ENCODE measurements at regions not wholly inside any gene's neighbourhood (a gene's known extent, or its start where the extent isn't known, plus 50 kb on each side); places are given as distances from the start of the nearest gene placed in this dataset.
"Not testable (repeated sequence)": the region's sequence is repeated elsewhere in the genome, so short reads cannot be mapped to it uniquely, and the experiment has no call there.

- no TSS peak for BruUV-seq (replicated peaks)
- H3K27ac Mint-ChIP-seq (ENCODE audit: unreplicated experiment), result no peak overlapping the region
- intact Hi-C loops (cut with micrococcal nuclease; ENCODE audit: unreplicated experiment), result no loop called here
- H3K9me3 Mint-ChIP-seq (ENCODE audit: low read depth, unreplicated experiment), result no peaks in the 10 kb centered on the region
- no peaks in the 10 kb centered on the region for H3K4me1 Mint-ChIP-seq (ENCODE audit: low read depth, unreplicated experiment)
- no peaks in the 10 kb centered on the region for H3K27me3 Mint-ChIP-seq (ENCODE audit: unreplicated experiment)
- no peaks in the 10 kb centered on the region for H3K36me3 Mint-ChIP-seq (ENCODE audit: insufficient read depth, unreplicated experiment)
- DNase-seq, result no peak
- no peak overlapping the region for H3K4me3 Mint-ChIP-seq (ENCODE audit: low read depth, unreplicated experiment)
- CTCF ChIA-PET, result no interaction called here
- TF ChIP-seq CTCF (IDR thresholded peaks at IDR 0.05; ENCODE audit: unreplicated experiment), result no peak
Observed at GRCh38 chr4:161285461-161285860, 878.3 kb downstream of the FSTL5 start.

GRCh38 chr4:161280929-161281328, 882.9 kb downstream of the FSTL5 start:
- Mint-ChIP-seq H3K4me3 (ENCODE audit: low read depth, unreplicated experiment) (no peak overlapping the region), H3K4me1 (ENCODE audit: low read depth, unreplicated experiment) (no peaks in the 10 kb centered on the region), H3K36me3 (ENCODE audit: insufficient read depth, unreplicated experiment) (no peaks in the 10 kb centered on the region), H3K27me3 (ENCODE audit: unreplicated experiment) (no peaks in the 10 kb centered on the region), H3K27ac (ENCODE audit: unreplicated experiment) (no peak overlapping the region), H3K9me3 (ENCODE audit: low read depth, unreplicated experiment) (peaks cover 2% of the 10 kb centered on the region)
- BruUV-seq (replicated peaks), result no TSS peak
- intact Hi-C loops (cut with micrococcal nuclease; ENCODE audit: unreplicated experiment), result no loop called here
- CTCF ChIA-PET, result no interaction called here
- DNase-seq, result no peak
- no peak for TF ChIP-seq CTCF (IDR thresholded peaks at IDR 0.05; ENCODE audit: unreplicated experiment)

GRCh38 chr4:161279095-161279494, 884.7 kb downstream of the FSTL5 start:
- BruUV-seq (replicated peaks), result no TSS peak
- Mint-ChIP-seq H3K27ac (ENCODE audit: unreplicated experiment) (no peak overlapping the region), H3K36me3 (ENCODE audit: insufficient read depth, unreplicated experiment) (no peaks in the 10 kb centered on the region), H3K4me1 (ENCODE audit: low read depth, unreplicated experiment) (no peaks in the 10 kb centered on the region), H3K4me3 (ENCODE audit: low read depth, unreplicated experiment) (no peak overlapping the region), H3K9me3 (ENCODE audit: low read depth, unreplicated experiment) (peaks cover 2% of the 10 kb centered on the region), H3K27me3 (ENCODE audit: unreplicated experiment) (no peaks in the 10 kb centered on the region)
- no peak for TF ChIP-seq CTCF (IDR thresholded peaks at IDR 0.05; ENCODE audit: unreplicated experiment)
- DNase-seq, result no peak
- CTCF ChIA-PET, result no interaction called here
- intact Hi-C loops (cut with micrococcal nuclease; ENCODE audit: unreplicated experiment), result no loop called here

- H3K27ac Mint-ChIP-seq (ENCODE audit: unreplicated experiment); H3K4me3 Mint-ChIP-seq (ENCODE audit: low read depth, unreplicated experiment); intact Hi-C loops (cut with micrococcal nuclease; ENCODE audit: unreplicated experiment); CTCF ChIA-PET; H3K4me1 Mint-ChIP-seq (ENCODE audit: low read depth, unreplicated experiment); DNase-seq; BruUV-seq (replicated peaks); H3K27me3 Mint-ChIP-seq (ENCODE audit: unreplicated experiment); H3K36me3 Mint-ChIP-seq (ENCODE audit: insufficient read depth, unreplicated experiment); H3K9me3 Mint-ChIP-seq (ENCODE audit: low read depth, unreplicated experiment): not testable (repeated sequence)
Observed at GRCh38 chr4:161277150-161277787, 886.5 kb downstream of the FSTL5 start.

- BruUV-seq (replicated peaks), result no TSS peak
- Mint-ChIP-seq H3K4me1 (ENCODE audit: low read depth, unreplicated experiment) (no peaks in the 10 kb centered on the region), H3K36me3 (ENCODE audit: insufficient read depth, unreplicated experiment) (no peaks in the 10 kb centered on the region), H3K27ac (ENCODE audit: unreplicated experiment) (no peak overlapping the region), H3K27me3 (ENCODE audit: unreplicated experiment) (no peaks in the 10 kb centered on the region), H3K9me3 (ENCODE audit: low read depth, unreplicated experiment) (peaks cover 2% of the 10 kb centered on the region), H3K4me3 (ENCODE audit: low read depth, unreplicated experiment) (no peak overlapping the region)
- CTCF ChIA-PET, result no interaction called here
- intact Hi-C loops (cut with micrococcal nuclease; ENCODE audit: unreplicated experiment), result no loop called here
- no peak for DNase-seq
- no peak for TF ChIP-seq CTCF (IDR thresholded peaks at IDR 0.05; ENCODE audit: unreplicated experiment)
Observed at GRCh38 chr4:161273607-161274006, 890.2 kb downstream of the FSTL5 start.

Data from Calu3 (cell line).